ENCODE measurements at regions not wholly inside any gene's neighbourhood (a gene's known extent, or its start where the extent isn't known, plus 50 kb on each side); places are given as distances from the start of the nearest gene placed in this dataset.

DNA sequence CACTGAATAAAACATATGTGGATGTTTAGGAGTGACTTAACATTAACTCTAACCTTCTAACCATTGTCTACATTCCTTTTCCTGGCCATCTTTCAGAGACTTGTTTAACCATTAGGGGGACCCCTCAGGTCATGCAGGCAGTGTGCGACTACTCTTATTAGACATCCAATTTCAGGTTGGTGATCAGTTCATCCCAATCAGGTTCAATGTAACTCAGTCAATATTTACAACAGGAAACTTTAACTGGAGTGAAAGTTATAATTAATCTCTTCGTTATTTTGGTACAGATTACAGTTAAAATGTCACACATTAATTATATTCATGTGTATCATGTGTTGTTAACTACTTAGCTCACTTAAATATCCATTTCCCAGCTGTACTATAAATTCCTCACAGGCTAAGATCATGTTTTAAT, 68.8 kb upstream of the RGS1 start:
- TF ChIP-seq CHD4 (IDR thresholded peaks at IDR 0.05; ENCODE audit: borderline replicate concordance), result no peak
- peak; percentile 56 to 61 for TF ChIP-seq RAD21 (conservative IDR thresholded peaks at IDR 0.05 in 1 of 2, IDR thresholded peaks at IDR 0.05 in 1 of 2)
- TF ChIP-seq MAZ (IDR thresholded peaks at IDR 0.05; ENCODE audit: borderline replicate concordance, low read depth, low read length), result no peak
- TF ChIP-seq RARB (CRISPR knock-in tag; IDR thresholded peaks at IDR 0.05), result no peak
- TF ChIP-seq, protein P1, sequence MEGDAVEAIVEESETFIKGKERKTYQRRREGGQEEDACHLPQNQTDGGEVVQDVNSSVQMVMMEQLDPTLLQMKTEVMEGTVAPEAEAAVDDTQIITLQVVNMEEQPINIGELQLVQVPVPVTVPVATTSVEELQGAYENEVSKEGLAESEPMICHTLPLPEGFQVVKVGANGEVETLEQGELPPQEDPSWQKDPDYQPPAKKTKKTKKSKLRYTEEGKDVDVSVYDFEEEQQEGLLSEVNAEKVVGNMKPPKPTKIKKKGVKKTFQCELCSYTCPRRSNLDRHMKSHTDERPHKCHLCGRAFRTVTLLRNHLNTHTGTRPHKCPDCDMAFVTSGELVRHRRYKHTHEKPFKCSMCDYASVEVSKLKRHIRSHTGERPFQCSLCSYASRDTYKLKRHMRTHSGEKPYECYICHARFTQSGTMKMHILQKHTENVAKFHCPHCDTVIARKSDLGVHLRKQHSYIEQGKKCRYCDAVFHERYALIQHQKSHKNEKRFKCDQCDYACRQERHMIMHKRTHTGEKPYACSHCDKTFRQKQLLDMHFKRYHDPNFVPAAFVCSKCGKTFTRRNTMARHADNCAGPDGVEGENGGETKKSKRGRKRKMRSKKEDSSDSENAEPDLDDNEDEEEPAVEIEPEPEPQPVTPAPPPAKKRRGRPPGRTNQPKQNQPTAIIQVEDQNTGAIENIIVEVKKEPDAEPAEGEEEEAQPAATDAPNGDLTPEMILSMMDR (IDR thresholded peaks at IDR 0.05), result peak; percentile 39; the same call in 2 of the 3 replicates
- TF ChIP-seq ZC3H11A (IDR thresholded peaks at IDR 0.05), result no peak
- TF ChIP-seq SMC3 (IDR thresholded peaks at IDR 0.05), result peak; percentile 45; the same call in 1 of the 3 replicates
- no peak for FAIRE-seq
- ChIA-PET CTCF (interaction anchor here (1.3 to 1.6 kb wide), 3 partner anchors 8 to 73 kb away, joined by 4 to 6 read pairs (median 5); no protein-coding TSS in a partner anchor), POLR2A (no interaction called here)
- H3K27ac ChIP-seq, result no peak overlapping the region
- WGBS (ENCODE audit: missing lambda C conversion rate), result 40% methylated on average over 2 of the region's 2 CpGs
- ATAC-seq, result peak in 1 of 2 experiments; percentile 48; a peak in 2 of 6 replicates
- H3K9me3 ChIP-seq, result no peaks in the 10 kb centered on the region
- H3K4me2 ChIP-seq, result no peak overlapping the region
- H3K4me3 ChIP-seq, result no peak overlapping the region
- no peaks in the 10 kb centered on the region for H3K4me1 ChIP-seq
- DNase-seq (ENCODE audit: low read depth in 1 of 2, low spot score in 1 of 2), result peak; percentile 12 to 34

- TF ChIP-seq POLR2AphosphoS2 (conservative IDR thresholded peaks at IDR 0.05; ENCODE audit: low read length), result no peak
- no peak for TF ChIP-seq KDM1A (IDR thresholded peaks at IDR 0.05; ENCODE audit: low read depth)
- TF ChIP-seq TP53 (CRISPR knock-in tag; IDR thresholded peaks at IDR 0.05), result no peak
- no peak for TF ChIP-seq POLR2A (IDR thresholded peaks at IDR 0.05; ENCODE audit: low read length)
- no peak for TF ChIP-seq HOXB13 (CRISPR knock-in tag; IDR thresholded peaks at IDR 0.05; ENCODE audit: low read depth)
- TF ChIP-seq CBX2 (IDR thresholded peaks at IDR 0.05; ENCODE audit: borderline replicate concordance, low read depth), result no peak
- no peak for TF ChIP-seq ZFP36 (IDR thresholded peaks at IDR 0.05; ENCODE audit: borderline replicate concordance, partially characterized antibody)
- TF ChIP-seq REST (IDR thresholded peaks at IDR 0.05), result no peak
- TF ChIP-seq, protein P2, sequence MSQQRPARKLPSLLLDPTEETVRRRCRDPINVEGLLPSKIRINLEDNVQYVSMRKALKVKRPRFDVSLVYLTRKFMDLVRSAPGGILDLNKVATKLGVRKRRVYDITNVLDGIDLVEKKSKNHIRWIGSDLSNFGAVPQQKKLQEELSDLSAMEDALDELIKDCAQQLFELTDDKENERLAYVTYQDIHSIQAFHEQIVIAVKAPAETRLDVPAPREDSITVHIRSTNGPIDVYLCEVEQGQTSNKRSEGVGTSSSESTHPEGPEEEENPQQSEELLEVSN (IDR thresholded peaks at IDR 0.05; ENCODE audit: borderline replicate concordance, low read depth), result no peak
- ChIA-PET POLR2A (no interaction called here), CTCF (no interaction called here)
- DNase-seq (ENCODE audit: low read depth in 1 of 2, low spot score in 1 of 2) (no peak), FAIRE-seq (no peak), ATAC-seq (peak in 1 of 2 experiments; percentile 26; a peak in 1 of 6 replicates)
- H3K4me1 ChIP-seq, result no peaks in the 10 kb centered on the region
- no peaks in the 10 kb centered on the region for H3K9me3 ChIP-seq
- WGBS (ENCODE audit: missing lambda C conversion rate), result 52% methylated on average over 2 of the region's 2 CpGs
- no peak overlapping the region for H3K4me3 ChIP-seq
- H3K4me2 ChIP-seq, result no peak overlapping the region
- H3K27ac ChIP-seq, result no peak overlapping the region
Observed at GRCh38 chr1:192512426-192513162, 63.0 kb upstream of the RGS1 start.

DNA sequence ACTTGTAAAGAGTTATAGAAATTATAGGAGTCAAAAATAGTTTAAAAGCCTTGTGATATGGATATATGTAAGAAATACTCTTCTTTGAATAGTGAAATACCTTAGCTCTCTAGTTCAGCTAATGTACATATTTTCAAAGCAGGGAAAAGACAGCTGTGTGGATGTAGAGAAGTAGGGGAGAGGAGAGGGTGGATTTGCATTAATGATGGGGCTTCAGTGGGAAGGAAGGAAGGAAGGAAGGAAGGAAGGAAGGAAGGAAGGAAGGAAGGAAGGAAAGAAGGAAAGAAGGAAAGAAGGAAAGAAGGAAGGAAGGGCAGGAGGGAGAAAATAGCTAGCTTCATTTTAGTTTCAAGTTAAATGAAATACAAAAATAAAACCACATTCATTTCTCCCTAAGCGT, 62.4 kb upstream of the RGS1 start:
- Histone ChIP-seq H3K4me1 (no peaks in the 10 kb centered on the region), H3K4me2 (no peak overlapping the region), H3K4me3 (no peak overlapping the region), H3K9me3 (no peaks in the 10 kb centered on the region), H3K27ac (no peak overlapping the region)
- FAIRE-seq, result no peak
- WGBS (ENCODE audit: missing lambda C conversion rate), result 93% methylated on average over 1 of the region's 1 CpG
- DNase-seq (ENCODE audit: low read depth in 1 of 2, low spot score in 1 of 2), result no peak
- TF ChIP-seq JUNB (IDR thresholded peaks at IDR 0.05), result no peak
- POLR2A ChIA-PET, result no interaction called here
- CTCF ChIA-PET, result no interaction called here
- ATAC-seq, result no peak

All from A549 (cell line).